H9 (cell line): ENCODE measurements at regions not wholly inside any gene's neighbourhood (a gene's known extent, or its start where the extent isn't known, plus 50 kb on each side); places are given as distances from the start of the nearest gene placed in this dataset.
A peak's percentile ranks its signal among the peaks of the same experiment; 100 is the strongest.

Source experiments
- DNase-seq: peaks from one replicate; pipeline ENCODE4 v3.0.0-alpha.2; 2017
- H2AFZ ChIP-seq: one replicate; pipeline ENCODE4 v1.6.1; 2013; ENCODE audit warnings: mild to moderate bottlenecking, low read length, control low read depth, moderate library complexity
- H2AK5ac ChIP-seq: 2 replicates; pipeline ENCODE4 v1.6.1; 2013; ENCODE audit warnings: low read length, control low read depth, mixed read lengths; ENCODE audit not compliant: insufficient read length
- H2BK120ac ChIP-seq: one replicate; pipeline ENCODE4 v1.6.1; 2013; ENCODE audit warnings: low read depth, mild to moderate bottlenecking, low read length, control low read depth, inconsistent platforms; ENCODE audit not compliant: poor library complexity, severe bottlenecking
- H2BK12ac ChIP-seq: 2 replicates; pipeline ENCODE4 v1.6.1; 2013; ENCODE audit warnings: low read length, control low read depth, mixed read lengths, low read depth; ENCODE audit not compliant: insufficient read length
- H2BK15ac ChIP-seq: 2 replicates; pipeline ENCODE4 v1.6.1; 2013; ENCODE audit warnings: low read depth, low read length, control low read depth
- H2BK20ac ChIP-seq: one replicate; pipeline ENCODE4 v1.6.1; 2013; ENCODE audit warnings: low read depth, mild to moderate bottlenecking, low read length, control low read depth, inconsistent platforms; ENCODE audit not compliant: poor library complexity, severe bottlenecking
- H2BK5ac ChIP-seq: 2 replicates; pipeline ENCODE4 v1.6.1; 2013; ENCODE audit warnings: low read length, control low read depth, mixed read lengths; ENCODE audit not compliant: insufficient read length
- H3K14ac ChIP-seq: 2 replicates; pipeline ENCODE4 v1.6.1; 2013; ENCODE audit warnings: low read length, control low read depth; ENCODE audit not compliant: insufficient read depth
- H3K18ac ChIP-seq: 2 replicates; pipeline ENCODE4 v1.6.1; 2013; ENCODE audit warnings: low read depth, mild to moderate bottlenecking, mixed read lengths, low read length, control low read depth; ENCODE audit not compliant: insufficient read length
- H3K23ac ChIP-seq: 2 replicates; pipeline ENCODE4 v1.6.1; 2013; ENCODE audit warnings: low read length, control low read depth, mixed read lengths, low read depth; ENCODE audit not compliant: insufficient read length
- H3K23me2 ChIP-seq: 2 replicates; pipeline ENCODE4 v1.6.1; 2013; ENCODE audit warnings: low read depth, mild to moderate bottlenecking, mixed read lengths, low read length, control low read depth; ENCODE audit not compliant: insufficient read length, poor library complexity, severe bottlenecking
- H3K27ac ChIP-seq: 2 replicates; pipeline ENCODE4 v1.5.1; 2013; ENCODE audit warnings: low read length, control low read depth, mixed read lengths, low read depth; ENCODE audit not compliant: insufficient read length
- H3K27me3 ChIP-seq: 2 replicates; pipeline ENCODE4 v1.6.1; 2013; ENCODE audit warnings: low read length, control low read depth, inconsistent platforms; ENCODE audit not compliant: insufficient read depth
- H3K4ac ChIP-seq: 2 replicates; pipeline ENCODE4 v1.6.1; 2013; ENCODE audit warnings: low read depth, mild to moderate bottlenecking, control low read depth, inconsistent platforms, low read length, moderate library complexity
- H3K4me1 ChIP-seq: 2 replicates; pipeline ENCODE4 v1.6.1; 2013; ENCODE audit warnings: low read length, control low read depth, inconsistent platforms; ENCODE audit not compliant: insufficient read depth
- H3K4me2 ChIP-seq: 2 replicates; pipeline ENCODE4 v1.6.1; 2013; ENCODE audit warnings: low read length, control low read depth, mixed read lengths; ENCODE audit not compliant: insufficient read length, insufficient read depth
- H3K56ac ChIP-seq: 2 replicates; pipeline ENCODE4 v1.6.1; 2013; ENCODE audit warnings: low read depth, mild to moderate bottlenecking, mixed read lengths, low read length, control low read depth; ENCODE audit not compliant: insufficient read length
- H3K79me1 ChIP-seq: 2 replicates; pipeline ENCODE4 v1.6.1; 2013; ENCODE audit warnings: low read depth, mild to moderate bottlenecking, moderate library complexity, low read length, control low read depth, inconsistent platforms; ENCODE audit not compliant: insufficient read depth, poor library complexity, severe bottlenecking
- H3K79me2 ChIP-seq: 2 replicates; pipeline ENCODE4 v1.6.1; 2013; ENCODE audit warnings: low read length, control low read depth, inconsistent platforms; ENCODE audit not compliant: insufficient read depth
- H3K9ac ChIP-seq: 2 replicates; pipeline ENCODE4 v1.6.1; 2013; ENCODE audit warnings: low read length, control low read depth, mixed read lengths; ENCODE audit not compliant: insufficient read length; ENCODE audit errors: extremely low read depth
- H3K9me3 ChIP-seq: one replicate; pipeline ENCODE4 v1.6.1; 2013; ENCODE audit warnings: low read depth, low read length, inconsistent platforms; ENCODE audit not compliant: control insufficient read depth
- H3T11ph ChIP-seq: one replicate; pipeline ENCODE4 v1.6.1; 2013; ENCODE audit warnings: mild to moderate bottlenecking, low read length, control low read depth, inconsistent platforms
- H4K20me1 ChIP-seq: one replicate; pipeline ENCODE4 v1.6.1; 2013; ENCODE audit not compliant: control insufficient read depth, insufficient read length, insufficient read depth
- H4K5ac ChIP-seq: 2 replicates; pipeline ENCODE4 v1.6.1; 2013; ENCODE audit warnings: low read depth, mild to moderate bottlenecking, mixed read lengths, low read length, control low read depth; ENCODE audit not compliant: insufficient read length
- H4K8ac ChIP-seq: replicated peaks from 2 replicates; pipeline ENCODE4 v1.6.1; 2013; ENCODE audit warnings: low read length, control low read depth, mixed read lengths, low read depth; ENCODE audit not compliant: insufficient read length
- H4K91ac ChIP-seq: 2 replicates; pipeline ENCODE4 v1.6.1; 2013; ENCODE audit warnings: low read depth, mild to moderate bottlenecking, moderate library complexity, mixed read lengths, low read length, control low read depth; ENCODE audit not compliant: insufficient read length
- H3K27ac Mint-ChIP-seq, 3 experiments: 2 replicates in 2 of 3; 3 replicates in 1 of 3; pipeline ENCODE4 v1.8.0; 2020 to 2021; ENCODE audit warnings: mixed read lengths in 3 of 3, mild to moderate bottlenecking in 1 of 3, moderate library complexity in 1 of 3
- H3K27me3 Mint-ChIP-seq: 2 replicates; pipeline ENCODE4 v1.8.0; 2021; ENCODE audit warnings: low read depth, mild to moderate bottlenecking, moderate library complexity, mixed read lengths
- H3K36me3 Mint-ChIP-seq, 3 experiments: 2 replicates in 2 of 3; 3 replicates in 1 of 3; pipeline ENCODE4 v1.8.0; 2020 to 2021; ENCODE audit warnings: low read depth in 3 of 3, mixed read lengths in 3 of 3; ENCODE audit not compliant: insufficient read depth in 1 of 3
- H3K4me1 Mint-ChIP-seq, 2 experiments: 2 replicates each; pipeline ENCODE4 v1.8.0; 2020; ENCODE audit warnings: mixed read lengths in 2 of 2
- H3K4me3 Mint-ChIP-seq, 2 experiments: 2 replicates in 1 of 2; 3 replicates in 1 of 2; pipeline ENCODE4 v1.8.0; 2020 to 2021; ENCODE audit warnings: mild to moderate bottlenecking in 2 of 2, mixed read lengths in 2 of 2, moderate library complexity in 1 of 2
- H3K9me3 Mint-ChIP-seq, 2 experiments: 2 replicates in 1 of 2; 3 replicates in 1 of 2; pipeline ENCODE4 v1.8.0; 2020; ENCODE audit warnings: mild to moderate bottlenecking in 2 of 2, mixed read lengths in 2 of 2, moderate library complexity in 1 of 2
- WGBS: extraction: QIAGEN DNeasy Blood & Tissue Kit; methylation state at CpG from one replicate; pipeline ENCODE4 v1.1.7; 2013; ENCODE audit warnings: missing lambda C conversion rate, low lambda C conversion rate, mixed read lengths; ENCODE audit not compliant: insufficient read length; ENCODE audit errors: extremely low coverage; 5-methylcytosine and 5-hydroxymethylcytosine counted together
- TF ChIP-seq, protein P1 (sequence below): fragments of 200-600 bp; sonication (generic); conservative IDR thresholded peaks from 3 replicates; pipeline ENCODE4 v1.8.0; 2021; ENCODE audit warnings: antibody characterized with exemption, mild to moderate bottlenecking

GRCh38 chr16:86723689-86724088 is 145.3 kb downstream of the FOXL1 start:
- H3K36me3 Mint-ChIP-seq: no peaks in the 10 kb centered on the region
- Histone ChIP-seq H3K56ac (no peak overlapping the region), H3K23ac (no peak overlapping the region), H2AFZ (no peak overlapping the region), H2BK20ac (no peak overlapping the region), H3K4me2 (no peak overlapping the region), H2BK12ac (no peak overlapping the region), H3K79me2 (no peaks in the 10 kb centered on the region), H4K8ac (no peak overlapping the region), H2AK5ac (no peak overlapping the region), H3K23me2 (no peaks in the 10 kb centered on the region), H3K14ac (no peak overlapping the region), H2BK15ac (no peak overlapping the region), H3K79me1 (no peaks in the 10 kb centered on the region), H3T11ph (no peak overlapping the region), H4K20me1 (no peaks in the 10 kb centered on the region), H3K18ac (no peak overlapping the region), H3K4me1 (peaks cover 4% of the 10 kb centered on the region), H3K9ac (no peak overlapping the region), H4K5ac (no peak overlapping the region), H2BK120ac (no peak overlapping the region), H2BK5ac (no peak overlapping the region), H3K27me3 (no peaks in the 10 kb centered on the region), H4K91ac (no peak overlapping the region), H3K9me3 (no peaks in the 10 kb centered on the region), H3K4ac (no peak overlapping the region), H3K27ac (no peak overlapping the region)
- no peak overlapping the region; a peak in 1 of 5 replicates for H3K4me3 Mint-ChIP-seq
- TF ChIP-seq, protein P1, sequence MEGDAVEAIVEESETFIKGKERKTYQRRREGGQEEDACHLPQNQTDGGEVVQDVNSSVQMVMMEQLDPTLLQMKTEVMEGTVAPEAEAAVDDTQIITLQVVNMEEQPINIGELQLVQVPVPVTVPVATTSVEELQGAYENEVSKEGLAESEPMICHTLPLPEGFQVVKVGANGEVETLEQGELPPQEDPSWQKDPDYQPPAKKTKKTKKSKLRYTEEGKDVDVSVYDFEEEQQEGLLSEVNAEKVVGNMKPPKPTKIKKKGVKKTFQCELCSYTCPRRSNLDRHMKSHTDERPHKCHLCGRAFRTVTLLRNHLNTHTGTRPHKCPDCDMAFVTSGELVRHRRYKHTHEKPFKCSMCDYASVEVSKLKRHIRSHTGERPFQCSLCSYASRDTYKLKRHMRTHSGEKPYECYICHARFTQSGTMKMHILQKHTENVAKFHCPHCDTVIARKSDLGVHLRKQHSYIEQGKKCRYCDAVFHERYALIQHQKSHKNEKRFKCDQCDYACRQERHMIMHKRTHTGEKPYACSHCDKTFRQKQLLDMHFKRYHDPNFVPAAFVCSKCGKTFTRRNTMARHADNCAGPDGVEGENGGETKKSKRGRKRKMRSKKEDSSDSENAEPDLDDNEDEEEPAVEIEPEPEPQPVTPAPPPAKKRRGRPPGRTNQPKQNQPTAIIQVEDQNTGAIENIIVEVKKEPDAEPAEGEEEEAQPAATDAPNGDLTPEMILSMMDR: no peak
- peak; percentile 73 for DNase-seq
- H3K9me3 Mint-ChIP-seq: no peaks in the 10 kb centered on the region; a peak in 1 of 5 replicates
- H3K27ac Mint-ChIP-seq: no peak overlapping the region
- H3K27me3 Mint-ChIP-seq: peaks cover 18% of the 10 kb centered on the region
- WGBS: no CpG with 5 or more reads among the region's 10 CpGs
- H3K4me1 Mint-ChIP-seq: peaks cover 12 to 18% of the 10 kb centered on the region in 2 experiments
